CD14-positive monocyte (primary cell): ENCODE measurements at regions not wholly inside any gene's neighbourhood (a gene's known extent, or its start where the extent isn't known, plus 50 kb on each side); places are given as distances from the start of the nearest gene placed in this dataset.

Experiments used
- DNase-seq, 3 donors: peaks; one replicate each; pipeline ENCODE4 v3.0.0-alpha.2; 2011 to 2022
- H2AFZ ChIP-seq: 2 replicates; pipeline ENCODE4 v1.6.0; 2012; ENCODE audit warnings: mild to moderate bottlenecking, low read depth, low read length, inconsistent platforms; ENCODE audit not compliant: insufficient read depth, poor library complexity, severe bottlenecking
- H3K27ac ChIP-seq, 2 donors: 1 replicate in 1 of 2; 2 replicates in 1 of 2; pipeline ENCODE4 v1.5.1; 2012 to 2013; ENCODE audit warnings: low read length in 2 of 2, control low read depth in 1 of 2, inconsistent platforms in 1 of 2, low read depth in 1 of 2, mild to moderate bottlenecking in 1 of 2
- H3K27me3 ChIP-seq, 2 donors: one replicate each; pipeline versions ENCODE4 v1.6.0 to v1.6.1; 2011 to 2013; ENCODE audit warnings: low read length in 2 of 2; ENCODE audit not compliant: control insufficient read depth in 2 of 2, insufficient read depth in 2 of 2
- H3K36me3 ChIP-seq, 2 donors: replicated peaks in 1 of 2; 1 replicate in 1 of 2; 2 replicates in 1 of 2; pipeline versions ENCODE4 v1.5.1 to v1.6.1; 2012 to 2013; ENCODE audit warnings: low read length in 2 of 2, control low read depth in 1 of 2, inconsistent platforms in 1 of 2, mild to moderate bottlenecking in 1 of 2; ENCODE audit not compliant: insufficient read depth in 2 of 2, control insufficient read depth in 1 of 2
- H3K4me1 ChIP-seq, 2 donors: 1 replicate in 1 of 2; 2 replicates in 1 of 2; pipeline versions ENCODE4 v1.5.1 to v1.6.1; 2012 to 2013; ENCODE audit warnings: low read length in 2 of 2, control low read depth in 1 of 2, inconsistent platforms in 1 of 2, mild to moderate bottlenecking in 1 of 2, moderate library complexity in 1 of 2; ENCODE audit not compliant: insufficient read depth in 2 of 2, control insufficient read depth in 1 of 2
- H3K4me2 ChIP-seq: replicated peaks from 2 replicates; pipeline ENCODE3; 2012; ENCODE audit warnings: low read length, moderate library complexity, mild to moderate bottlenecking; ENCODE audit not compliant: poor library complexity, severe bottlenecking; ENCODE audit errors: extremely low read depth
- H3K4me3 ChIP-seq, 3 experiments: fragments of 200-600 bp in 1 of 3; sonication (generic) in 1 of 3; replicated peaks in 1 of 3; 1 replicate in 2 of 3; 2 replicates in 1 of 3; pipeline ENCODE4 v1.5.1; 2011 to 2013; ENCODE audit warnings: low read length in 3 of 3, mild to moderate bottlenecking in 3 of 3, control low read depth in 2 of 3, low read depth in 2 of 3, inconsistent platforms in 1 of 3, moderate library complexity in 1 of 3
- H3K79me2 ChIP-seq: 2 replicates; pipeline ENCODE4 v1.6.0; 2012; ENCODE audit warnings: mild to moderate bottlenecking, control low read depth, inconsistent platforms, low read length, moderate library complexity; ENCODE audit not compliant: insufficient read depth
- H3K9ac ChIP-seq: 2 replicates; pipeline ENCODE4 v1.6.0; 2017; ENCODE audit warnings: low read length, mild to moderate bottlenecking; ENCODE audit not compliant: insufficient read depth, poor library complexity, severe bottlenecking
- H3K9me3 ChIP-seq, 2 donors: replicated peaks in 1 of 2; 1 replicate in 1 of 2; 2 replicates in 1 of 2; pipeline versions ENCODE4 v1.5.1 to v1.6.1; 2012 to 2013; ENCODE audit warnings: low read length in 2 of 2, control low read depth in 1 of 2; ENCODE audit not compliant: control insufficient read depth in 1 of 2, insufficient read depth in 1 of 2
- H4K20me1 ChIP-seq: 2 replicates; pipeline ENCODE4 v1.6.0; 2012; ENCODE audit warnings: mild to moderate bottlenecking, low read length, control low read depth, moderate library complexity; ENCODE audit not compliant: insufficient read depth
- H3K27ac Mint-ChIP-seq, 7 donors: one replicate each; pipeline ENCODE4 v1.8.0; 2020; ENCODE audit warnings: mild to moderate bottlenecking in 7 of 7, mixed read lengths in 7 of 7, moderate library complexity in 6 of 7, inconsistent platforms in 2 of 7
- H3K27me3 Mint-ChIP-seq, 3 donors: one replicate each; pipeline ENCODE4 v1.8.0; 2021 to 2022; ENCODE audit warnings: low read depth in 3 of 3, mild to moderate bottlenecking in 3 of 3, mixed read lengths in 3 of 3, moderate library complexity in 3 of 3, inconsistent platforms in 1 of 3
- H3K36me3 Mint-ChIP-seq, 2 donors: one replicate each; pipeline ENCODE4 v1.8.0; 2020; ENCODE audit warnings: mixed read lengths in 2 of 2, inconsistent platforms in 1 of 2, mild to moderate bottlenecking in 1 of 2
- H3K4me1 Mint-ChIP-seq: one replicate; pipeline ENCODE4 v1.8.0; 2020; ENCODE audit warnings: mild to moderate bottlenecking, mixed read lengths
- H3K4me3 Mint-ChIP-seq, 2 donors: one replicate each; pipeline ENCODE4 v1.8.0; 2020; ENCODE audit warnings: mild to moderate bottlenecking in 2 of 2, mixed read lengths in 2 of 2, moderate library complexity in 1 of 2
- H3K9me3 Mint-ChIP-seq, 7 donors: one replicate each; pipeline ENCODE4 v1.8.0; 2020 to 2022; ENCODE audit warnings: mixed read lengths in 7 of 7, mild to moderate bottlenecking in 6 of 7, moderate library complexity in 6 of 7, inconsistent platforms in 2 of 7
- CTCF ChIP-seq: fragments of 200-600 bp; IDR thresholded peaks from one replicate; pipeline ENCODE4 v1.8.0; 2022; ENCODE audit warnings: antibody characterized with exemption, mild to moderate bottlenecking
- WGBS: methylation state at CpG from one replicate; pipeline ENCODE4 v1.1.5; 2013; ENCODE audit warnings: missing lambda C conversion rate; ENCODE audit not compliant: insufficient coverage; 5-methylcytosine and 5-hydroxymethylcytosine counted together
- intact Hi-C, 2 donors: fragments of 100-400 bp; cut with micrococcal nuclease; formaldehyde crosslinking; loops; one replicate each; pipeline versions ENCODE4 v1.15.0 to v1.15.1; 2023

GRCh38 chr16:76771216-76771615 lies 419.8 kb upstream of the MON1B start:
- intact Hi-C loops, result no loop called here
- Histone ChIP-seq H3K27me3 (no peaks in the 10 kb centered on the region), H3K36me3 (no peaks in the 10 kb centered on the region), H3K9ac (no peak overlapping the region), H3K4me3 (no peak overlapping the region), H3K9me3 (peaks cover 12 to 25% of the 10 kb centered on the region in 2 donors), H3K4me2 (no peak overlapping the region), H3K4me1 (no peaks in the 10 kb centered on the region), H2AFZ (no peak overlapping the region), H4K20me1 (no peaks in the 10 kb centered on the region), H3K79me2 (no peaks in the 10 kb centered on the region), H3K27ac (no peak overlapping the region)
- no peak for DNase-seq
- Mint-ChIP-seq H3K36me3 (no peaks in the 10 kb centered on the region), H3K4me3 (no peak overlapping the region), H3K27me3 (no peaks in the 10 kb centered on the region), H3K9me3 (peaks cover 7 to 16% (median 9%) of the 10 kb centered on the region in 7 donors), H3K27ac (no peak overlapping the region), H3K4me1 (no peaks in the 10 kb centered on the region)
- 90% methylated on average over 1 of the region's 1 CpG for WGBS
- TF ChIP-seq CTCF, result no peak

DNA sequence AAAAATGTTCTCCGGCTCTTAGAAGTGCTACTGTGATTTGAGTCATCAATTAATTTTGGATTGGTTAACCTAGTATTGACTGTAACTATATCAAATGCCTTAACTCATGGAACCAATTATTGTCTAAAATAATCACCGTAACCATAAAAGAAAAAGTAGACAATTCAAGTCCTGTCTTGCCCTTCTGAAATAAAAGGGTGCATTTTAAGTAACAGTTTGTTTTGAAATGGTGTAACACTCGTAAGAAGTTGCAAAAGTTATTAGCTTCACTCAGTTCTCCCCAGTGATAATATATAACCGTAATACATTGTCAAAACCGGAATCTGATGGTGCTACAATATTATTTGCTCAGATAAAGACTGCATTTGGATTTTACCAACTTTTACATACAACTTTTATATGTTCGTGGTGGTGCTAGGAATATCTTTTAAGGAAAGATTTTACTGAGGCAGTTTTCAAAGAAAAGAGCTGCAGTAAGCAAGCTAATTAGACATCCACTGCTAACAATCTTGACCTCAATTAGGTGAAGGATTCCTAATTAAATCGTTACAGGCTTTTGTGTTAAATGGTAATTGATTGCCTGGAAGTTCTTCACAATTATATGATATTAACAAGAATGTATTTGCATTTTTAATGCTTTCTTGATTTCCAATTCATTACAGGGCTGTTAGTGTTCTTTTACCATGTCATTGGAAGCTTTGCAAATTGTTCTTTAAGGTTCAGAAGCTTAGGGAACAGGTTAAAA lies 413.1 kb upstream of the MON1B start:
- WGBS, result no CpG with 5 or more reads among the region's 7 CpGs

More for the DNA sequence above, 413.1 kb upstream of the MON1B start:
- H3K4me1 Mint-ChIP-seq, result no peaks in the 10 kb centered on the region
- intact Hi-C loops, result no loop called here
- no peaks in the 10 kb centered on the region for H3K27me3 Mint-ChIP-seq
- no peaks in the 10 kb centered on the region for H3K79me2 ChIP-seq
- no peak overlapping the region for H2AFZ ChIP-seq
- H3K4me1 ChIP-seq, result no peaks in the 10 kb centered on the region
- no peaks in the 10 kb centered on the region for H3K36me3 Mint-ChIP-seq
- H3K9ac ChIP-seq, result no peak overlapping the region
- H3K4me3 ChIP-seq, result no peak overlapping the region
- no peak for TF ChIP-seq CTCF
- H3K27me3 ChIP-seq, result no peaks in the 10 kb centered on the region
- H3K9me3 ChIP-seq, result peaks cover 0 to 4% of the 10 kb centered on the region in 2 donors
- no peak overlapping the region for H3K27ac Mint-ChIP-seq
- H3K36me3 ChIP-seq, result no peaks in the 10 kb centered on the region
- H3K27ac ChIP-seq, result no peak overlapping the region
- H3K4me2 ChIP-seq, result no peak overlapping the region
- H4K20me1 ChIP-seq, result no peaks in the 10 kb centered on the region
- peaks cover 0 to 8% (median 3%) of the 10 kb centered on the region in 7 donors for H3K9me3 Mint-ChIP-seq
- H3K4me3 Mint-ChIP-seq, result no peak overlapping the region
- DNase-seq, result no peak
